Breast epithelium (tissue), 4 donors: ENCODE measurements at regions not wholly inside any gene's neighbourhood (a gene's known extent, or its start where the extent isn't known, plus 50 kb on each side); places are given as distances from the start of the nearest gene placed in this dataset.

Source experiments
- DNase-seq, 2 donors: peaks; one replicate each; pipeline ENCODE4 v3.0.0-alpha.2; 2019; ENCODE audit warnings: low spot score in 2 of 2
- H3K27ac ChIP-seq, 2 donors: fragments of 200-600 bp; sonication (generic) in 1 of 2; one replicate each; pipeline ENCODE4 v1.5.1; 2016 to 2019; ENCODE audit warnings: mild to moderate bottlenecking in 1 of 2
- H3K27me3 ChIP-seq, 2 donors: fragments of 200-600 bp; sonication (generic) in 1 of 2; one replicate each; pipeline versions ENCODE4 v1.5.1 to v1.6.0; 2017 to 2019; ENCODE audit warnings: control low read depth in 1 of 2, mild to moderate bottlenecking in 1 of 2
- H3K36me3 ChIP-seq: fragments of 200-600 bp; one replicate; pipeline ENCODE4 v1.5.1; 2019
- H3K4me1 ChIP-seq, 2 donors: fragments of 200-600 bp; sonication (generic); one replicate each; pipeline ENCODE4 v1.5.1; 2016 to 2019; ENCODE audit warnings: control low read depth in 1 of 2
- H3K4me3 ChIP-seq, 3 donors: fragments of 200-600 bp; sonication (generic); 1 replicate in 2 of 3; 2 replicates in 1 of 3; pipeline ENCODE4 v1.5.1; 2016 to 2019; ENCODE audit warnings: mild to moderate bottlenecking in 3 of 3, moderate library complexity in 2 of 3
- H3K9me3 ChIP-seq, 2 donors: fragments of 200-600 bp; sonication (generic) in 1 of 2; one replicate each; pipeline ENCODE4 v1.5.1; 2016 to 2019; ENCODE audit warnings: control low read depth in 1 of 2
- CTCF ChIP-seq, 3 donors: fragments of 450-650 bp; IDR thresholded peaks; one replicate each; pipeline ENCODE4 v1.5.1; 2016 to 2017; ENCODE audit warnings: antibody characterized with exemption in 3 of 3, mild to moderate bottlenecking in 3 of 3, moderate library complexity in 3 of 3
- POLR2A ChIP-seq: fragments of 450-650 bp; IDR thresholded peaks from one replicate; pipeline ENCODE4 v1.6.1; 2016; ENCODE audit warnings: antibody characterized with exemption, mild to moderate bottlenecking, moderate library complexity
- POLR2AphosphoS5 ChIP-seq, 3 donors: sonication (generic); formaldehyde crosslinking; IDR thresholded peaks; one replicate each; pipeline ENCODE4 v1.6.1; 2017; ENCODE audit warnings: antibody characterized with exemption in 3 of 3
- intact Hi-C: fragments of 100-400 bp; cut with DNase I; formaldehyde crosslinking; loops from one replicate; pipeline ENCODE4 v1.15.1; 2023; ENCODE audit warnings: low total_unique reads

DNA sequence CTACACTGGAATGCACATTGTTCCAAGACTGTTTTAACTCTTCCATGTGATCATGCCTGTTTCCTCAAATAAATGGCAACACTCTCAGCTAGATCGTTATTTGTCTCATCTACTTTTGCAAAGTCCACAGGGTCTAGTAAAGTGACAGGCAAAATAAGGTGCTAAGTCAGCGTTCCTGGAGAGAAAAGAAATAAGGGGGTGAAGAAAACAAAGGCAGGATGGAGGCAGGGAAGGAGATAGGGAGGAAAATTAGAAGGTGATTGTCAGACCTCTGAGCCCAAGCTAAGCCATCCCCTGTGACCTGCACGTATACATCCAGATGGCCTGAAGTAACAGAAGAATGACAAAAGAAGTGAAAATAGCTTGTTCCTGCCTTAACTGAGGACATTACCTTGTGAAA is 132.1 kb downstream of the RAB38 start:
- H3K27ac ChIP-seq = no peak overlapping the region
- no peak for DNase-seq
- intact Hi-C loops = no loop called here
- H3K9me3 ChIP-seq = no peaks in the 10 kb centered on the region
- no peaks in the 10 kb centered on the region for H3K4me1 ChIP-seq
- H3K27me3 ChIP-seq = no peaks in the 10 kb centered on the region
- no peak for TF ChIP-seq POLR2A
- TF ChIP-seq CTCF (IDR thresholded peaks at IDR 0.05) = no peak
- TF ChIP-seq POLR2AphosphoS5 (IDR thresholded peaks at IDR 0.05) = no peak
- no peaks in the 10 kb centered on the region for H3K36me3 ChIP-seq
- no peak overlapping the region for H3K4me3 ChIP-seq

GRCh38 chr11:88042647-88043046 is 132.6 kb downstream of the RAB38 start:
- no peak overlapping the region for H3K27ac ChIP-seq
- TF ChIP-seq POLR2AphosphoS5 (IDR thresholded peaks at IDR 0.05) = no peak
- TF ChIP-seq CTCF (IDR thresholded peaks at IDR 0.05) = no peak
- TF ChIP-seq POLR2A = no peak
- H3K4me1 ChIP-seq = no peaks in the 10 kb centered on the region
- no peaks in the 10 kb centered on the region for H3K36me3 ChIP-seq
- no peaks in the 10 kb centered on the region for H3K27me3 ChIP-seq
- no peak overlapping the region for H3K4me3 ChIP-seq
- DNase-seq = no peak
- H3K9me3 ChIP-seq = no peaks in the 10 kb centered on the region
- intact Hi-C loops = no loop called here

GRCh38 chr11:88042238-88042637 is 133.0 kb downstream of the RAB38 start:
- TF ChIP-seq CTCF (IDR thresholded peaks at IDR 0.05) (no peak), POLR2A (no peak), POLR2AphosphoS5 (IDR thresholded peaks at IDR 0.05) (no peak)
- Histone ChIP-seq H3K27ac (no peak overlapping the region), H3K36me3 (no peaks in the 10 kb centered on the region), H3K4me1 (no peaks in the 10 kb centered on the region), H3K9me3 (no peaks in the 10 kb centered on the region), H3K27me3 (no peaks in the 10 kb centered on the region), H3K4me3 (no peak overlapping the region)
- intact Hi-C loops = no loop called here
- no peak for DNase-seq

DNA sequence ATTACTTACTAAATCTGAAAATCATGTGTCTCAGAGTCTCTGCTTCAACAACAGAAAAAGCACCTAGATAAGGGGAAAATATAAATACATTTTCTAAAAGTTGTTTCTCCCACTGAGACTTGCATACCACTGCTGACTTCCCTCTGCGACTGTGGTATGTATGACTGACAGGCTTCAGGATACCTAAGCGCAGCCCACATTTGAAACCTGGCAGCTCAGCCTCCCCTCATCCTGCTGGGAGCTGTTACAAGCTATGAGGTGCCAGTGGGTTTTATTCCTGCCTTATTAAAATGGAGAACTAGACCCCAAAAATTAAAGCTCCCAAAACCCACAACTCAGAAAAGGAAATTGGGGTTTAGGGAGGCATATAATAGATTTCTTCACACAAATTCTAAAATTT is 133.6 kb downstream of the RAB38 start:
- no peak overlapping the region for H3K4me3 ChIP-seq
- no peaks in the 10 kb centered on the region for H3K9me3 ChIP-seq
- intact Hi-C loops = no loop called here
- H3K4me1 ChIP-seq = no peaks in the 10 kb centered on the region
- no peaks in the 10 kb centered on the region for H3K27me3 ChIP-seq
- TF ChIP-seq CTCF (IDR thresholded peaks at IDR 0.05) = no peak
- no peak for TF ChIP-seq POLR2A
- no peak for TF ChIP-seq POLR2AphosphoS5 (IDR thresholded peaks at IDR 0.05)
- no peak for DNase-seq
- no peaks in the 10 kb centered on the region for H3K36me3 ChIP-seq
- H3K27ac ChIP-seq = no peak overlapping the region

- DNase-seq = no peak
- Histone ChIP-seq H3K4me3 (no peak overlapping the region), H3K27me3 (no peaks in the 10 kb centered on the region), H3K36me3 (no peaks in the 10 kb centered on the region), H3K27ac (no peak overlapping the region), H3K9me3 (no peaks in the 10 kb centered on the region), H3K4me1 (no peaks in the 10 kb centered on the region)
- intact Hi-C loops = no loop called here
- TF ChIP-seq POLR2A (no peak), CTCF (IDR thresholded peaks at IDR 0.05) (no peak), POLR2AphosphoS5 (IDR thresholded peaks at IDR 0.05) (no peak)
Observed at GRCh38 chr11:88040148-88040496, 135.1 kb downstream of the RAB38 start.
